Panc1 (cell line): ENCODE measurements at regions not wholly inside any gene's neighbourhood (a gene's known extent, or its start where the extent isn't known, plus 50 kb on each side); places are given as distances from the start of the nearest gene placed in this dataset.

Source experiments
- ATAC-seq: fragments of 200-7000 bp; cut with Tn5 transposase; 2 replicates; pipeline ENCODE4 v1.9.1; 2020; ENCODE audit warnings: mild to moderate bottlenecking, moderate library complexity
- BruUV-seq: library from RNA; stranded (reverse); fragments of 400-500 nt; replicated peaks from 2 replicates; lab custom pipeline; 2021; lab: Mats Ljungman, UMichigan
- CTCF ChIA-PET: fragments of 300-600 bp; sonication (Branson Sonifier 250); formaldehyde crosslinking; loops from one replicate; lab custom pipeline; 2022; ENCODE audit warnings: antibody characterized with exemption; lab: Charles Lee
- POLR2A ChIA-PET: fragments of 300-600 bp; sonication (Branson Sonifier 250); formaldehyde crosslinking; loops from one replicate; lab custom pipeline; 2022; ENCODE audit warnings: antibody characterized with exemption; lab: Charles Lee
- DNase-seq: peaks from one replicate; pipeline ENCODE4 v3.0.0-alpha.2; 2010; ENCODE audit warnings: low read depth, low spot score
- H3K27ac ChIP-seq: 2 replicates; pipeline ENCODE4 v1.5.1; 2011; ENCODE audit warnings: mild to moderate bottlenecking, low read length, inconsistent platforms
- H3K27me3 ChIP-seq: fragments of 200-500 bp; sonication (Bioruptor generic); 2 replicates; pipeline ENCODE4 v1.6.0; 2014; ENCODE audit warnings: low read length, inconsistent platforms; ENCODE audit not compliant: control insufficient read depth, insufficient read depth
- H3K36me3 ChIP-seq: fragments of 200-500 bp; sonication (Bioruptor generic); 2 replicates; pipeline ENCODE4 v1.5.1; 2014; ENCODE audit warnings: inconsistent platforms, mild to moderate bottlenecking, low read length, moderate library complexity; ENCODE audit not compliant: control insufficient read depth, insufficient read depth
- H3K4me1 ChIP-seq: 2 replicates; pipeline ENCODE4 v1.5.1; 2011; ENCODE audit warnings: inconsistent platforms, mild to moderate bottlenecking, low read length, moderate library complexity; ENCODE audit not compliant: control insufficient read depth, insufficient read depth
- H3K4me3 ChIP-seq, 2 experiments: 2 replicates each; pipeline ENCODE4 v1.5.1; 2011 to 2012; ENCODE audit warnings: low read depth in 2 of 2, low read length in 2 of 2, mild to moderate bottlenecking in 2 of 2, inconsistent platforms in 1 of 2, moderate library complexity in 1 of 2
- H3K9me3 ChIP-seq: fragments of 200-500 bp; sonication (Bioruptor generic); 2 replicates; pipeline ENCODE4 v1.5.1; 2014; ENCODE audit warnings: low read depth, mild to moderate bottlenecking, inconsistent platforms, low read length, moderate library complexity; ENCODE audit not compliant: control insufficient read depth, insufficient read depth
- POLR2AphosphoS5 ChIP-seq: IDR thresholded peaks from 2 replicates; pipeline ENCODE4 v1.6.1; 2012; ENCODE audit warnings: mild to moderate bottlenecking, low read depth, low read length, moderate library complexity
- SIN3A ChIP-seq: IDR thresholded peaks from 2 replicates; pipeline ENCODE4 v1.6.1; 2012; ENCODE audit warnings: low read depth, mild to moderate bottlenecking, low read length, moderate library complexity, borderline replicate concordance; ENCODE audit not compliant: insufficient read depth
- TCF7L2 ChIP-seq: IDR thresholded peaks from 2 replicates; pipeline ENCODE4 v1.6.1; 2011; ENCODE audit warnings: mild to moderate bottlenecking, low read depth, low read length, inconsistent platforms
- in situ Hi-C: cut with HindIII; loops from 2 replicates; pipeline ENCODE4 v1.10.0; 2016; ENCODE audit warnings: low sequenced_read_pairs, low pct_unique_long_range_greater_than_20kb
- intact Hi-C: fragments of 100-400 bp; cut with micrococcal nuclease; formaldehyde crosslinking; loops from one replicate; pipeline ENCODE4 v1.10.0; 2022; ENCODE audit not compliant: unreplicated experiment
- TF ChIP-seq, protein P1 (sequence below): fragments of 450-650 bp; IDR thresholded peaks from 2 replicates; pipeline ENCODE4 v1.5.1; 2017; ENCODE audit warnings: mild to moderate bottlenecking
- TF ChIP-seq, protein P2 (sequence below), 2 experiments: IDR thresholded peaks; 2 replicates each; pipeline ENCODE4 v1.6.1; 2011 to 2012; ENCODE audit warnings: low read depth in 2 of 2, control low read depth in 1 of 2, low read length in 1 of 2, mild to moderate bottlenecking in 1 of 2, moderate library complexity in 1 of 2; ENCODE audit not compliant: insufficient read depth in 1 of 2

DNA sequence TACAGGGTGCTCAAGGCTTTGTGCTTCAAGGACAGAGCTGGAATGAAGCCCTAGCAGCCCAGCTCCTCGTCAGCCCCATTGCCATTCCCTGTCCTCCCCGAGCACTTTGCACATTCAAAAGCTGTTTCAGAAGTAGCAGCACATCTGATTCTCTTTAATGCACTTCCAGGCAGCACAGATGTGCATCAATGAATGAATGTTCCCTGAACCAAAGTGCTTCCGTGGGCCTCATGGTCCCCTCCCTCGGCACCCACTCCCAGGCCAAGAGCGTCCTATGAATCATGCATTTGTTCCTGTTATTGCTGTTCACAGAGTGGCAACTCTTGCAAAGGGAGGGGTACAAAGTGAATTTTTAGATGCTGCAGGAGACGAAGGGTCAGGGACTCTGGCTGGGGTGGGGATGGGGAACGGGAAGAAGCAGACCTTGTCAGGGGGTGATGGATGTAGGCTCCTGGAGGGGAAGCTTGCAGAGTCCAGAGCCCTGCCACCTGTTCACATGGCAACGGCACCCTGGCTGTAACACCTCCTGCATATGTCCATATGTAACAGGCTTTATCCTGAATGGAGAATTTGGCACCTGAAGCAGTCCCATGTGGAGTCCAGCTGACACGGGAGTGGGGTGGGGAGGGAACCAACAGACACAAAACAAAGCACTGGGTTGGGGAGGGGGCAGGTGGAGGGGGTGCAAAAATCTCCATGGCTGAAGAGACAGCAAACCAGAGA lies 62.2 kb upstream of the BAIAP2L1 start:
- intact Hi-C loops (no loop called here), in situ Hi-C loops (no loop called here)
- H3K27ac ChIP-seq: no peak overlapping the region
- DNase-seq (no peak), ATAC-seq (no peak)
- POLR2A ChIA-PET: no interaction called here
- H3K9me3 ChIP-seq: no peaks in the 10 kb centered on the region
- H3K36me3 ChIP-seq: no peaks in the 10 kb centered on the region
- CTCF ChIA-PET: interaction anchor here (0.5 to 0.6 kb wide), 2 partner anchors 15 to 37 kb away, joined by 5 to 8 read pairs; no protein-coding TSS in a partner anchor
- TF ChIP-seq SIN3A (no peak), TCF7L2 (no peak), POLR2AphosphoS5 (no peak)
- TF ChIP-seq, protein P1, sequence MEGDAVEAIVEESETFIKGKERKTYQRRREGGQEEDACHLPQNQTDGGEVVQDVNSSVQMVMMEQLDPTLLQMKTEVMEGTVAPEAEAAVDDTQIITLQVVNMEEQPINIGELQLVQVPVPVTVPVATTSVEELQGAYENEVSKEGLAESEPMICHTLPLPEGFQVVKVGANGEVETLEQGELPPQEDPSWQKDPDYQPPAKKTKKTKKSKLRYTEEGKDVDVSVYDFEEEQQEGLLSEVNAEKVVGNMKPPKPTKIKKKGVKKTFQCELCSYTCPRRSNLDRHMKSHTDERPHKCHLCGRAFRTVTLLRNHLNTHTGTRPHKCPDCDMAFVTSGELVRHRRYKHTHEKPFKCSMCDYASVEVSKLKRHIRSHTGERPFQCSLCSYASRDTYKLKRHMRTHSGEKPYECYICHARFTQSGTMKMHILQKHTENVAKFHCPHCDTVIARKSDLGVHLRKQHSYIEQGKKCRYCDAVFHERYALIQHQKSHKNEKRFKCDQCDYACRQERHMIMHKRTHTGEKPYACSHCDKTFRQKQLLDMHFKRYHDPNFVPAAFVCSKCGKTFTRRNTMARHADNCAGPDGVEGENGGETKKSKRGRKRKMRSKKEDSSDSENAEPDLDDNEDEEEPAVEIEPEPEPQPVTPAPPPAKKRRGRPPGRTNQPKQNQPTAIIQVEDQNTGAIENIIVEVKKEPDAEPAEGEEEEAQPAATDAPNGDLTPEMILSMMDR: no peak
- TF ChIP-seq, protein P2, sequence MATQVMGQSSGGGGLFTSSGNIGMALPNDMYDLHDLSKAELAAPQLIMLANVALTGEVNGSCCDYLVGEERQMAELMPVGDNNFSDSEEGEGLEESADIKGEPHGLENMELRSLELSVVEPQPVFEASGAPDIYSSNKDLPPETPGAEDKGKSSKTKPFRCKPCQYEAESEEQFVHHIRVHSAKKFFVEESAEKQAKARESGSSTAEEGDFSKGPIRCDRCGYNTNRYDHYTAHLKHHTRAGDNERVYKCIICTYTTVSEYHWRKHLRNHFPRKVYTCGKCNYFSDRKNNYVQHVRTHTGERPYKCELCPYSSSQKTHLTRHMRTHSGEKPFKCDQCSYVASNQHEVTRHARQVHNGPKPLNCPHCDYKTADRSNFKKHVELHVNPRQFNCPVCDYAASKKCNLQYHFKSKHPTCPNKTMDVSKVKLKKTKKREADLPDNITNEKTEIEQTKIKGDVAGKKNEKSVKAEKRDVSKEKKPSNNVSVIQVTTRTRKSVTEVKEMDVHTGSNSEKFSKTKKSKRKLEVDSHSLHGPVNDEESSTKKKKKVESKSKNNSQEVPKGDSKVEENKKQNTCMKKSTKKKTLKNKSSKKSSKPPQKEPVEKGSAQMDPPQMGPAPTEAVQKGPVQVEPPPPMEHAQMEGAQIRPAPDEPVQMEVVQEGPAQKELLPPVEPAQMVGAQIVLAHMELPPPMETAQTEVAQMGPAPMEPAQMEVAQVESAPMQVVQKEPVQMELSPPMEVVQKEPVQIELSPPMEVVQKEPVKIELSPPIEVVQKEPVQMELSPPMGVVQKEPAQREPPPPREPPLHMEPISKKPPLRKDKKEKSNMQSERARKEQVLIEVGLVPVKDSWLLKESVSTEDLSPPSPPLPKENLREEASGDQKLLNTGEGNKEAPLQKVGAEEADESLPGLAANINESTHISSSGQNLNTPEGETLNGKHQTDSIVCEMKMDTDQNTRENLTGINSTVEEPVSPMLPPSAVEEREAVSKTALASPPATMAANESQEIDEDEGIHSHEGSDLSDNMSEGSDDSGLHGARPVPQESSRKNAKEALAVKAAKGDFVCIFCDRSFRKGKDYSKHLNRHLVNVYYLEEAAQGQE (IDR thresholded peaks at IDR 0.05; ENCODE audit: insufficient read depth in 1 of 2, low read depth in 2 of 2, low read length in 1 of 2): no peak
- H3K27me3 ChIP-seq: 0 out of 2 replicates have a peak, but pooled peaks cover 2% of the 10 kb centered on the region
- H3K4me3 ChIP-seq: no peak overlapping the region
- H3K4me1 ChIP-seq: no peaks in the 10 kb centered on the region
- no TSS peak for BruUV-seq

DNA sequence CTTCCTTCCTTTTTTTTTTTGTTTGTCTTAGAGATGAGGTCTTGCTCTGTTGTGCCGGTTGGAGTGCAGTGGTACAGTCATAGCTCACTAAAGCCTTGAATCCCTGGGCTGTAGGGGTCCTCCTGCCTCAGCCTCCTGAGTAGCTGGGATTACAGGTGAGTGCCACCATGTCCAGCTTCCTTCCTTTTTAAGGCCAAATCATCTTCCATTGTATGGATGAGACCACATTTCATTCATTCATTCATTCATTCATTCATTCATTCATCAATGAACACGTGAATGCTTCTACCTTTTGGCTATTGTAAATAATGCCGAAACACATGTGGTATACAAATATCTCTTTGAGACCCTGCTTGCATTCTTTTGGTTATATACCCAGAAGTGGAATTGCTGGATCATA lies 60.0 kb upstream of the BAIAP2L1 start:
- in situ Hi-C loops (no loop called here), intact Hi-C loops (no loop called here)
- Histone ChIP-seq H3K27ac (no peak overlapping the region), H3K9me3 (no peaks in the 10 kb centered on the region), H3K4me1 (no peaks in the 10 kb centered on the region), H3K4me3 (no peak overlapping the region), H3K36me3 (no peaks in the 10 kb centered on the region), H3K27me3 (0 out of 2 replicates have a peak, but pooled peaks cover 2% of the 10 kb centered on the region)
- CTCF ChIA-PET: no interaction called here
- POLR2A ChIA-PET: interaction anchor here (0.6 kb wide), 1 partner anchor 834 kb away, joined by 4 read pairs; no protein-coding TSS in a partner anchor
- ATAC-seq (no peak), DNase-seq (no peak)
- BruUV-seq: no TSS peak
- TF ChIP-seq, protein P1: no peak
- TF ChIP-seq TCF7L2: no peak
- TF ChIP-seq SIN3A: no peak
- TF ChIP-seq, protein P2 (IDR thresholded peaks at IDR 0.05; ENCODE audit: insufficient read depth in 1 of 2, low read depth in 2 of 2, low read length in 1 of 2): no peak
- no peak for TF ChIP-seq POLR2AphosphoS5
